ENCODE measurements at regions not wholly inside any gene's neighbourhood (a gene's known extent, or its start where the extent isn't known, plus 50 kb on each side); places are given as distances from the start of the nearest gene placed in this dataset.
"Not testable (repeated sequence)": the region's sequence is repeated elsewhere in the genome, so short reads cannot be mapped to it uniquely, and the experiment has no call there.

GRCh38 chr2:138221358-138221757 is 257.1 kb downstream of the HNMT start:
- no peak for DNase-seq

DNA sequence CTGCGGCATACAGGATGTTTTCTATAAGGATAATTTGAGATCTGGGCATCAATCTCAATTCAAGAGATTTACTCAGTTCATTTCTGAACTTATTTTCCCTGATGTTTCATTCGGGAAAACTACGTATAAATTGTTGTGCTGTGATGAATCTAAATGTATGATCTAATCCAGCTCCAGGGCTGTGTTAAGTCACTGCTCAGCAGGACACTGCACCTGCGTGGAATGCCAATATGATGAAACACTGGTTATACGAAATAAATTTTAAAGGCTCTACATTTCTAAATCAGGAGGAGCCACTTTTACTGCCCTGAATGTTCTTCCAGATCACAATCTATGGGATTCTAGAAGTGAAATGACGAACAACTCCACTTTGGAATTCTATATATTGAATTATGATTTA is 259.0 kb downstream of the HNMT start:
- DNase-seq = no peak

DNA sequence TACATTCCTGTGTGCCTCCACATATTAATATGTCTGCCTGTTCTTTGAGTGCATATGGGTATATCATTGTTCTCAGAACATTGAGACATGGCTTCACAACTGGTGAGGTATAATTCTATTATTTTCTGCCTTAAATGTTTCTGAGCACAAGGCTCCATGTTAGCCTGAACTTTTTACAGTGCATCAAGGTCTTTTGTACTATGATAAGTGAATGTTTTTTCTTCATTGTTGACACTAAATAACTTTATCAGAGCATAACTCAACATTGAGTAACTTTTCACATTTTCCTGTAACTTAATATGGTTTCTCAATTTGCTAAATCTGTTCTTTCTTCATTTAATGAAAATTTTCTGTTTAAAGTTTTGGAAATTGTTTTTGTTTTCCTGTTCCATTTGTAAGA is 262.9 kb downstream of the HNMT start:
- DNase-seq = no peak

DNA sequence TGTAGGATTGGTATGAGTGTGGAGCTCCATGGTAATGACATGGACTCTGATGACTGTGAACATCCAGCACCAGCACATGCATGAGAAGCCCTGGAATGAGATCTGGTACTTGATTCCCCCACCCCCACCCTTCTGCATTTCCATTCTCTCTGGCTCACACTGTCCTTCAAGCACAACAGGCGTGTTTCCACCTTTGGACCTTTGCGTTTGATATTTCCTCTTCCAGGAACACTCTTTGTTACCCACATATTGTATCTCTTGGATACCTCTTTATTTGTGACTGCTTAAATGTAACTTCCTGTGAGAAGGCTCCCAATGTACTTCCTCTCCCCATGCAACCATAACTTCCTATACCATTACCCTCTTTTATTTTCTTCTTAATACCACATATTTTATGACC is 263.8 kb downstream of the HNMT start:
- no peak for DNase-seq

GRCh38 chr2:138234265-138234664 is 267.3 kb upstream of the SPOPL start:
- no peak for DNase-seq

GRCh38 chr2:138235041-138235440 is 266.5 kb upstream of the SPOPL start:
- no peak for DNase-seq

- no peak for DNase-seq
These were observed 265.4 kb upstream of the SPOPL start for GRCh38 chr2:138236142-138236541.

- DNase-seq = no peak
These were observed 263.7 kb upstream of the SPOPL start for GRCh38 chr2:138237667-138238384.

DNA sequence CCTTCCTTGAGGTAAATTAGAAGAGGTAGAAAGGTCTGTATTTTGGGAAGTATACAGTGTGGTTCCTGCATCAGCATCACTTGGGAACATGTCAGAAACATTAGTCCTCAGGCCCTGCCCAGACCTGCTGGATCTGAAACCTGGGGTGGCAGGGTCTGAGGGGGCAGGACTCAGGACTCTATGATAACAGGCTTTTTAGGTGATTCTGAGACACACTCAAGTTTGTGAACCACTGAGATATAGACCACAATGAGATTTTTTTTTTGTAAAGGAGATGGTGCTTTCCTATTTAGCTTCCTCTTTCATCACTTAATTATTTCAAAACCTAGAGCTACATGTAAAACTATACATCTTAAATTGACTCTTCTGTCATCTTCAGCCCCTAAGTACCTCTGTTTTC is 262.7 kb upstream of the SPOPL start:
- no peak for DNase-seq

GRCh38 chr2:138239902-138240491 is 261.6 kb upstream of the SPOPL start:
- DNase-seq = no peak

DNA sequence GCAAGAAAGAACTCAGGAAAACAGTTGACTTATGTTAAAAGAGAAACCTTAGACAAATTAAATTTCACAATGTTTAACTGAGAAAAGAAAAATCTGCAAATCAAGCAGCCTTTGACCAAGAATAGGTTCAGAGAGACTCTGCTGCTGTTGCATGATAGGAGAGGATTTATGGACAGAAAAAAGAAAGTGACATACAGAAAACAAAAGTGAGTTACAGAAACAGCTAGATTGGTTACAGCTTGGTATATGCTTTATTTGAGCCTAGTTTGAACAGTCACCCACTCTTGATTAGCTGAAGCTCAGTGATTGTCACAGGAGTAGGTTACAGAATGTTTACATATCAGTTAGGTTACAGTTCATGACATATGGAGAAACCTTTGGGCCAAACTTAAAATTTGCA is 258.2 kb upstream of the SPOPL start:
- DNase-seq = no peak

DNA sequence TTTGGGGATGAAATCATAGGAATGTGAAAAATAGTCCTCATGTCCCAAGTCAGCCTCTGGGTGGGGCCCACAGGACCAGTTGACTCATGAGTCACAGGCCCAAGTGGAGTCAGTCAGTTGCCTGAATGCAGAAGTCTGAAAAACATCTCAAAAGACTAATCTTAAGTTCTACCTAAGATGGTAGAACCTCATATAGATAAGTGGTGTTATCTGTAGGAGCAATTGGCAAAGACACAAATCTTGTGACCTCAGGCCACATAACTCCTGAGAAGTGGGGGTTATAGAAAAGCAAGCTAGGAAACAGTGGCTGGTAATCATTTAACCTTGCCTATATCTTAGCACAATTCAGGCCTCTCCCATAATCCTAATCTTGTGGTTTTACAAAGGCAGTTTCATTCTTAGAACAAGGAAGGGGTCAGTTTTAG is 257.1 kb upstream of the SPOPL start:
- DNase-seq = no peak

DNA sequence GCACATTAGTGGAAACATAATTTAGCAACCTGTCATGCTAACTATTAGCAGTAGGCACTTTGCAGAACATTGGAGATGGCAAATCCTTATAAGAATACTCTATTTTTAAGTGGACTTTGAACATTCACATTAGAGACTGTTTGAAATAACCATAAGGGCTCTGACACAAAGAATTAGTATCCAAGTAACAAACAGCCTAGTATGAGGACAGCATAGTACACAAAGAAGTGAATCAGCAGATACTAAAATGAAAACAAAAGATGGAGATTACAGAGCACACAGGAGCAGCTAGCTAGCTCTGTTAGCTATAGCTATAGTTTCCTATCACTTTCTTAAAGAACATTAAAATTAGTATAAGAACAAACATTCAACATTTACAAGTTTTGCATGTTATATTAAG is 256.3 kb upstream of the SPOPL start:
- no peak for DNase-seq

GRCh38 chr2:138247302-138247701 is 254.3 kb upstream of the SPOPL start:
- DNase-seq = no peak

DNA sequence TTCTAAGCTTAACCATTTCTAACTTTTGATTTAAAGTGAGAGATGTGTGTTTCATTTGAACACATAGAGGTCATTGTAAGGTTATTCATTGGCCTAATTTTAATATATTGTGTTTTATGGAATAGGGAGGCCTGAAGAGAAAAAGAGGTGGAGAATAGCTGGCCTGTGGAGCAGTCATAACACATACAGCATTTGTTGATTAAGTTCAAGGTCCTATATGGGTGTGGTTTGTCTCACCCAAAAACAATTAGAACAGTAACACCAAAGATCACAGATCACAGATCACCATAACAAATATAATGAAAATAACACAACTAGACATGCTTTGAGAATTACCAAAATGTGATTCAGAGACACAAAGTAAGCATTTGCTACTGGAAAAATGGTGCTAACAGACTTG is 252.4 kb upstream of the SPOPL start:
- no peak for DNase-seq

GRCh38 chr2:138250843-138251320 is 250.7 kb upstream of the SPOPL start:
- DNase-seq = not testable (repeated sequence)

GRCh38 chr2:138252587-138252986 is 249.0 kb upstream of the SPOPL start:
- DNase-seq = no peak

GRCh38 chr2:138255670-138256069 is 245.9 kb upstream of the SPOPL start:
- DNase-seq = no peak

- DNase-seq = no peak
These were observed 234.2 kb upstream of the SPOPL start for GRCh38 chr2:138267161-138267901.

- no peak for DNase-seq
These were observed 233.7 kb upstream of the SPOPL start for GRCh38 chr2:138267902-138268254.

DNA sequence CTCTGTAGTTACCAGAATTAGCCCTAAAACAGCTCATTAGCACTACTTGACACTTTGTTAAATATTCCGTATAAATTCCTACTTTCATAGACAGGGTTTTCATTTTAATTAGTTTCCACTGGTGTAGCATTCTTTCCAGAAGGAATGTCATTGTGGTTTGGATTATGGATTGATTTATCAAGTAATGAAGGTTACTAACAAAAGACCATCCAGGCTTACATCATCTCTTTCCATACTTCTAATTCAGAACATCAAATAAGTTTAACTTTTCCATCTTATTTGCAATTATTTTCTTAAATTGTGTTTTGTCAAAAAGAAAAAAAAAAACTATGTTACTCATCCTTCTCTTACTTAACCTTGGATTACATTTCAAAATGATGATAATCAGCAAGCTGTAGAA is 231.8 kb upstream of the SPOPL start:
- no peak for DNase-seq

- no peak for DNase-seq
These were observed 230.1 kb upstream of the SPOPL start for GRCh38 chr2:138271467-138271866.

GRCh38 chr2:138272524-138273195 is 228.9 kb upstream of the SPOPL start:
- DNase-seq = no peak

All from C1 segment of cervical spinal cord (tissue), 14 donors.